ENCODE measurements at regions not wholly inside any gene's neighbourhood (a gene's known extent, or its start where the extent isn't known, plus 50 kb on each side); places are given as distances from the start of the nearest gene placed in this dataset.

GRCh38 chr10:108808228-108808627 is 1115.1 kb downstream of the XPNPEP1 start (continued):
- TF ChIP-seq, protein P1, sequence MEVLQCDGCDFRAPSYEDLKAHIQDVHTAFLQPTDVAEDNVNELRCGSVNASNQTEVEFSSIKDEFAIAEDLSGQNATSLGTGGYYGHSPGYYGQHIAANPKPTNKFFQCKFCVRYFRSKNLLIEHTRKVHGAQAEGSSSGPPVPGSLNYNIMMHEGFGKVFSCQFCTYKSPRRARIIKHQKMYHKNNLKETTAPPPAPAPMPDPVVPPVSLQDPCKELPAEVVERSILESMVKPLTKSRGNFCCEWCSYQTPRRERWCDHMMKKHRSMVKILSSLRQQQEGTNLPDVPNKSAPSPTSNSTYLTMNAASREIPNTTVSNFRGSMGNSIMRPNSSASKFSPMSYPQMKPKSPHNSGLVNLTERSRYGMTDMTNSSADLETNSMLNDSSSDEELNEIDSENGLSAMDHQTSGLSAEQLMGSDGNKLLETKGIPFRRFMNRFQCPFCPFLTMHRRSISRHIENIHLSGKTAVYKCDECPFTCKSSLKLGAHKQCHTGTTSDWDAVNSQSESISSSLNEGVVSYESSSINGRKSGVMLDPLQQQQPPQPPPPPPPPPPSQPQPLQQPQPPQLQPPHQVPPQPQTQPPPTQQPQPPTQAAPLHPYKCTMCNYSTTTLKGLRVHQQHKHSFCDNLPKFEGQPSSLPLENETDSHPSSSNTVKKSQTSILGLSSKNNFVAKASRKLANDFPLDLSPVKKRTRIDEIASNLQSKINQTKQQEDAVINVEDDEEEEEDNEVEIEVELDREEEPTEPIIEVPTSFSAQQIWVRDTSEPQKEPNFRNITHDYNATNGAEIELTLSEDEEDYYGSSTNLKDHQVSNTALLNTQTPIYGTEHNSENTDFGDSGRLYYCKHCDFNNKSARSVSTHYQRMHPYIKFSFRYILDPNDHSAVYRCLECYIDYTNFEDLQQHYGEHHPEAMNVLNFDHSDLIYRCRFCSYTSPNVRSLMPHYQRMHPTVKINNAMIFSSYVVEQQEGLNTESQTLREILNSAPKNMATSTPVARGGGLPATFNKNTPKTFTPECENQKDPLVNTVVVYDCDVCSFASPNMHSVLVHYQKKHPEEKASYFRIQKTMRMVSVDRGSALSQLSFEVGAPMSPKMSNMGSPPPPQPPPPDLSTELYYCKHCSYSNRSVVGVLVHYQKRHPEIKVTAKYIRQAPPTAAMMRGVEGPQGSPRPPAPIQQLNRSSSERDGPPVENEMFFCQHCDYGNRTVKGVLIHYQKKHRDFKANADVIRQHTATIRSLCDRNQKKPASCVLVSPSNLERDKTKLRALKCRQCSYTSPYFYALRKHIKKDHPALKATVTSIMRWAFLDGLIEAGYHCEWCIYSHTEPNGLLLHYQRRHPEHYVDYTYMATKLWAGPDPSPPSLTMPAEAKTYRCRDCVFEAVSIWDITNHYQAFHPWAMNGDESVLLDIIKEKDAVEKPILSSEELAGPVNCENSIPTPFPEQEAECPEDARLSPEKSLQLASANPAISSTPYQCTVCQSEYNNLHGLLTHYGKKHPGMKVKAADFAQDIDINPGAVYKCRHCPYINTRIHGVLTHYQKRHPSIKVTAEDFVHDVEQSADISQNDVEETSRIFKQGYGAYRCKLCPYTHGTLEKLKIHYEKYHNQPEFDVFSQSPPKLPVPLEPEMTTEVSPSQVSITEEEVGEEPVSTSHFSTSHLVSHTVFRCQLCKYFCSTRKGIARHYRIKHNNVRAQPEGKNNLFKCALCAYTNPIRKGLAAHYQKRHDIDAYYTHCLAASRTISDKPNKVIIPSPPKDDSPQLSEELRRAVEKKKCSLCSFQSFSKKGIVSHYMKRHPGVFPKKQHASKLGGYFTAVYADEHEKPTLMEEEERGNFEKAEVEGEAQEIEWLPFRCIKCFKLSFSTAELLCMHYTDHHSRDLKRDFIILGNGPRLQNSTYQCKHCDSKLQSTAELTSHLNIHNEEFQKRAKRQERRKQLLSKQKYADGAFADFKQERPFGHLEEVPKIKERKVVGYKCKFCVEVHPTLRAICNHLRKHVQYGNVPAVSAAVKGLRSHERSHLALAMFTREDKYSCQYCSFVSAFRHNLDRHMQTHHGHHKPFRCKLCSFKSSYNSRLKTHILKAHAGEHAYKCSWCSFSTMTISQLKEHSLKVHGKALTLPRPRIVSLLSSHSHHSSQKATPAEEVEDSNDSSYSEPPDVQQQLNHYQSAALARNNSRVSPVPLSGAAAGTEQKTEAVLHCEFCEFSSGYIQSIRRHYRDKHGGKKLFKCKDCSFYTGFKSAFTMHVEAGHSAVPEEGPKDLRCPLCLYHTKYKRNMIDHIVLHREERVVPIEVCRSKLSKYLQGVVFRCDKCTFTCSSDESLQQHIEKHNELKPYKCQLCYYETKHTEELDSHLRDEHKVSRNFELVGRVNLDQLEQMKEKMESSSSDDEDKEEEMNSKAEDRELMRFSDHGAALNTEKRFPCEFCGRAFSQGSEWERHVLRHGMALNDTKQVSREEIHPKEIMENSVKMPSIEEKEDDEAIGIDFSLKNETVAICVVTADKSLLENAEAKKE (CRISPR knock-in tag; IDR thresholded peaks at IDR 0.05) = no peak
- TF ChIP-seq NANOG (IDR thresholded peaks at IDR 0.05; ENCODE audit: borderline replicate concordance) = no peak

DNA sequence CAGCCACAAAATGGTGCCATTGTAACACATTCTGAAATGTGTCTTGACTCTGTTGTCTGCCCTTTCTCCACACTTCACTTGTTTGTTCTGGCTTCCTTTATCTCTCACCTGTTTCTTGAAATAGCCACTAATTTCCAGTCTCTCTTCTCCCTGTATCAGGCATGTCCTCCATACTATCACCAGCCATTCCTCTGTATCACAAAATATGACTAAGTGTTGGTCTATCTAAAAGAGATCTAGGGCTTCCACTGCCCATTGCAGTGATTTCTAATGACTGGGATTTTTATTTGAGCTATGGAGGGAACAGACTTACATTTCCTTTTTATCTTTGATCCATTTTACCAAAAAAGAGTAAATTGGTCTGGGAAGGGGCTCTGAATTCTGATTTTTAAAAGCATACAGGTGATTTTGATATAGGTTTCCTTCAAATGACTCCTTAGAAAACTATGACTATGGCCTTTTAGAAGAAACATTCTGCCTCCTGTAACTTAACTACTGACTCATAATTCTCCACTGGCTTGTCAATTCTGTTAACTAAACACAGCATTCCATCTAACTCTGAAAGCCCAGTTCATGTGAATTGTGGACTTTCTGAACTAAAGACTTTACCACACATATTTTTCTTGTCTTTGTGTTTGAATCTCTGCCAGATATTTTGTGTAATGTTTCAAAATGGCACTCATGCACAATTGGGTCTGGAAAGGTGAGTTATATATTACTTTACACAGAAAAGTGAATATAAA is 1121.4 kb downstream of the XPNPEP1 start:
- H3K4me1 ChIP-seq (ENCODE audit: insufficient read depth) = no peaks in the 10 kb centered on the region
- no peaks in the 10 kb centered on the region for H4K20me1 ChIP-seq (replicated peaks; ENCODE audit: insufficient read depth)
- H3K9me3 Mint-ChIP-seq = no peaks in the 10 kb centered on the region
- H3K4me3 Mint-ChIP-seq = no peak overlapping the region
- no peaks in the 10 kb centered on the region for H3K9me2 ChIP-seq (ENCODE audit: insufficient read depth)
- H3K36me3 ChIP-seq (ENCODE audit: insufficient read depth) = no peaks in the 10 kb centered on the region
- H2AFZ ChIP-seq = no peak overlapping the region
- no peak overlapping the region for H3K27ac Mint-ChIP-seq
- no peak overlapping the region for H3K4me2 ChIP-seq
- H3F3A ChIP-seq (replicated peaks; ENCODE audit: low read depth) = no peaks in the 10 kb centered on the region
- DNase-seq (ENCODE audit: low spot score) (no peak), ATAC-seq (no peak)
- H3K79me2 ChIP-seq (replicated peaks; ENCODE audit: insufficient read depth) = no peaks in the 10 kb centered on the region
- H3K27ac ChIP-seq (ENCODE audit: low read depth) = no peak overlapping the region
- H3K36me3 Mint-ChIP-seq (ENCODE audit: low read depth) = no peaks in the 10 kb centered on the region
- H3K27me3 ChIP-seq (ENCODE audit: insufficient read depth) = no peaks in the 10 kb centered on the region
- no peaks in the 10 kb centered on the region for H3K27me3 Mint-ChIP-seq (ENCODE audit: insufficient read depth, low read depth, poor library complexity)
- H3K4me3 ChIP-seq = no peak overlapping the region
- no peaks in the 10 kb centered on the region for H3K4me1 Mint-ChIP-seq
- TF ChIP-seq, protein P2, sequence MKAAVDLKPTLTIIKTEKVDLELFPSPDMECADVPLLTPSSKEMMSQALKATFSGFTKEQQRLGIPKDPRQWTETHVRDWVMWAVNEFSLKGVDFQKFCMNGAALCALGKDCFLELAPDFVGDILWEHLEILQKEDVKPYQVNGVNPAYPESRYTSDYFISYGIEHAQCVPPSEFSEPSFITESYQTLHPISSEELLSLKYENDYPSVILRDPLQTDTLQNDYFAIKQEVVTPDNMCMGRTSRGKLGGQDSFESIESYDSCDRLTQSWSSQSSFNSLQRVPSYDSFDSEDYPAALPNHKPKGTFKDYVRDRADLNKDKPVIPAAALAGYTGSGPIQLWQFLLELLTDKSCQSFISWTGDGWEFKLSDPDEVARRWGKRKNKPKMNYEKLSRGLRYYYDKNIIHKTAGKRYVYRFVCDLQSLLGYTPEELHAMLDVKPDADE (IDR thresholded peaks at IDR 0.05) = no peak
- TF ChIP-seq STAT1 (IDR thresholded peaks at IDR 0.05; ENCODE audit: unreplicated experiment) (no peak), JUNB (IDR thresholded peaks at IDR 0.05; ENCODE audit: unreplicated experiment) (no peak), EZH2phosphoT487 (IDR thresholded peaks at IDR 0.05; ENCODE audit: unreplicated experiment) (no peak), ZNF114 (CRISPR knock-in tag; IDR thresholded peaks at IDR 0.05) (no peak), NANOG (IDR thresholded peaks at IDR 0.05; ENCODE audit: borderline replicate concordance) (no peak), CREB1 (CRISPR knock-in tag; IDR thresholded peaks at IDR 0.05; ENCODE audit: low read depth) (no peak), POLR2AphosphoS5 (IDR thresholded peaks at IDR 0.05; ENCODE audit: low read depth) (no peak)
- TF ChIP-seq, protein P3, sequence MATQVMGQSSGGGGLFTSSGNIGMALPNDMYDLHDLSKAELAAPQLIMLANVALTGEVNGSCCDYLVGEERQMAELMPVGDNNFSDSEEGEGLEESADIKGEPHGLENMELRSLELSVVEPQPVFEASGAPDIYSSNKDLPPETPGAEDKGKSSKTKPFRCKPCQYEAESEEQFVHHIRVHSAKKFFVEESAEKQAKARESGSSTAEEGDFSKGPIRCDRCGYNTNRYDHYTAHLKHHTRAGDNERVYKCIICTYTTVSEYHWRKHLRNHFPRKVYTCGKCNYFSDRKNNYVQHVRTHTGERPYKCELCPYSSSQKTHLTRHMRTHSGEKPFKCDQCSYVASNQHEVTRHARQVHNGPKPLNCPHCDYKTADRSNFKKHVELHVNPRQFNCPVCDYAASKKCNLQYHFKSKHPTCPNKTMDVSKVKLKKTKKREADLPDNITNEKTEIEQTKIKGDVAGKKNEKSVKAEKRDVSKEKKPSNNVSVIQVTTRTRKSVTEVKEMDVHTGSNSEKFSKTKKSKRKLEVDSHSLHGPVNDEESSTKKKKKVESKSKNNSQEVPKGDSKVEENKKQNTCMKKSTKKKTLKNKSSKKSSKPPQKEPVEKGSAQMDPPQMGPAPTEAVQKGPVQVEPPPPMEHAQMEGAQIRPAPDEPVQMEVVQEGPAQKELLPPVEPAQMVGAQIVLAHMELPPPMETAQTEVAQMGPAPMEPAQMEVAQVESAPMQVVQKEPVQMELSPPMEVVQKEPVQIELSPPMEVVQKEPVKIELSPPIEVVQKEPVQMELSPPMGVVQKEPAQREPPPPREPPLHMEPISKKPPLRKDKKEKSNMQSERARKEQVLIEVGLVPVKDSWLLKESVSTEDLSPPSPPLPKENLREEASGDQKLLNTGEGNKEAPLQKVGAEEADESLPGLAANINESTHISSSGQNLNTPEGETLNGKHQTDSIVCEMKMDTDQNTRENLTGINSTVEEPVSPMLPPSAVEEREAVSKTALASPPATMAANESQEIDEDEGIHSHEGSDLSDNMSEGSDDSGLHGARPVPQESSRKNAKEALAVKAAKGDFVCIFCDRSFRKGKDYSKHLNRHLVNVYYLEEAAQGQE (IDR thresholded peaks at IDR 0.05; ENCODE audit: unreplicated experiment) = no peak

All from GM23338 (cell line).